ENCODE measurements at regions not wholly inside any gene's neighbourhood (a gene's known extent, or its start where the extent isn't known, plus 50 kb on each side); places are given as distances from the start of the nearest gene placed in this dataset.

GRCh38 chr5:63310644-63311043 lies 651.6 kb downstream of the HTR1A start:
- no peak for DNase-seq

GRCh38 chr5:63306909-63307308 lies 655.3 kb downstream of the HTR1A start:
- no peak for DNase-seq

GRCh38 chr5:63293317-63293716 lies 668.9 kb downstream of the HTR1A start:
- no peak for DNase-seq

- no peak for DNase-seq
These were observed 675.5 kb downstream of the HTR1A start for GRCh38 chr5:63286724-63287123.

GRCh38 chr5:63263411-63263810 lies 684.8 kb downstream of the LRRC70 start:
- no peak for DNase-seq

GRCh38 chr5:63262185-63262981 lies 683.8 kb downstream of the LRRC70 start:
- no peak for DNase-seq

GRCh38 chr5:63261695-63262094 lies 683.1 kb downstream of the LRRC70 start:
- no peak for DNase-seq

GRCh38 chr5:63255594-63255993 lies 677.0 kb downstream of the LRRC70 start:
- no peak for DNase-seq

- DNase-seq: no peak
These were observed 672.3 kb downstream of the LRRC70 start for GRCh38 chr5:63250939-63251338.

GRCh38 chr5:63249960-63250359 lies 671.3 kb downstream of the LRRC70 start:
- DNase-seq: no peak

GRCh38 chr5:63247651-63248050 lies 669.0 kb downstream of the LRRC70 start:
- no peak for DNase-seq

- DNase-seq: no peak
These were observed 666.7 kb downstream of the LRRC70 start for GRCh38 chr5:63245271-63245670.

- no peak for DNase-seq
These were observed 661.6 kb downstream of the LRRC70 start for GRCh38 chr5:63240063-63240755.

- no peak for DNase-seq
These were observed 655.3 kb downstream of the LRRC70 start for GRCh38 chr5:63233911-63234310.

GRCh38 chr5:63233361-63233760 lies 654.7 kb downstream of the LRRC70 start:
- DNase-seq: no peak

GRCh38 chr5:63230754-63231153 lies 652.1 kb downstream of the LRRC70 start:
- no peak for DNase-seq

GRCh38 chr5:63228154-63228553 lies 649.5 kb downstream of the LRRC70 start:
- no peak for DNase-seq

GRCh38 chr5:63220244-63220643 lies 641.6 kb downstream of the LRRC70 start:
- DNase-seq: no peak

GRCh38 chr5:63217422-63217821 lies 638.8 kb downstream of the LRRC70 start:
- DNase-seq: no peak

- DNase-seq: no peak
These were observed 634.6 kb downstream of the LRRC70 start for GRCh38 chr5:63213256-63213655.

- DNase-seq: no peak
These were observed 633.0 kb downstream of the LRRC70 start for GRCh38 chr5:63211448-63212132.

GRCh38 chr5:63205976-63206375 lies 627.4 kb downstream of the LRRC70 start:
- DNase-seq: no peak

GRCh38 chr5:63201738-63202137 lies 623.1 kb downstream of the LRRC70 start:
- no peak for DNase-seq

- DNase-seq: no peak
These were observed 615.5 kb downstream of the LRRC70 start for GRCh38 chr5:63194126-63194525.

Measured in stimulated activated CD4-positive, alpha-beta T cell treated with anti-CD3 and anti-CD28 coated beads, Interleukin-15, amount 100 ng/mL, for 24 hours (primary cell).